ENCODE measurements at regions not wholly inside any gene's neighbourhood (a gene's known extent, or its start where the extent isn't known, plus 50 kb on each side); places are given as distances from the start of the nearest gene placed in this dataset.

GRCh38 chr6:14785493-14785790, 460.4 kb upstream of the JARID2 start:
- DNase-seq, result no peak

GRCh38 chr6:14786008-14786407, 459.9 kb upstream of the JARID2 start:
- no peak for DNase-seq

- DNase-seq, result no peak
These were observed 459.4 kb upstream of the JARID2 start for GRCh38 chr6:14786455-14786854.

GRCh38 chr6:14787250-14787649, 458.6 kb upstream of the JARID2 start:
- DNase-seq, result no peak

GRCh38 chr6:14787677-14788076, 458.2 kb upstream of the JARID2 start:
- no peak for DNase-seq

GRCh38 chr6:14789996-14790395, 455.9 kb upstream of the JARID2 start:
- no peak for DNase-seq

GRCh38 chr6:14790976-14791375, 454.9 kb upstream of the JARID2 start:
- no peak for DNase-seq

GRCh38 chr6:14791526-14791925, 454.3 kb upstream of the JARID2 start:
- DNase-seq, result no peak

GRCh38 chr6:14792118-14792955, 453.5 kb upstream of the JARID2 start:
- DNase-seq, result peak; percentile 7

- DNase-seq, result no peak
These were observed 450.4 kb upstream of the JARID2 start for GRCh38 chr6:14795451-14795850.

GRCh38 chr6:14796974-14797762, 448.7 kb upstream of the JARID2 start:
- DNase-seq, result no peak

- DNase-seq, result no peak
These were observed 447.8 kb upstream of the JARID2 start for GRCh38 chr6:14797875-14798593.

GRCh38 chr6:14798594-14798982, 447.3 kb upstream of the JARID2 start:
- no peak for DNase-seq

- DNase-seq, result no peak
These were observed 446.8 kb upstream of the JARID2 start for GRCh38 chr6:14798996-14799588.

- no peak for DNase-seq
These were observed 445.9 kb upstream of the JARID2 start for GRCh38 chr6:14799928-14800327.

GRCh38 chr6:14802514-14803160, 443.2 kb upstream of the JARID2 start:
- DNase-seq, result no peak

- DNase-seq, result no peak
These were observed 441.7 kb upstream of the JARID2 start for GRCh38 chr6:14804001-14804784.

GRCh38 chr6:14804785-14805210, 441.1 kb upstream of the JARID2 start:
- no peak for DNase-seq

- no peak for DNase-seq
These were observed 439.8 kb upstream of the JARID2 start for GRCh38 chr6:14806101-14806500.

GRCh38 chr6:14807130-14807529, 438.7 kb upstream of the JARID2 start:
- no peak for DNase-seq

GRCh38 chr6:14807971-14808370, 437.9 kb upstream of the JARID2 start:
- no peak for DNase-seq

- DNase-seq, result no peak
These were observed 435.8 kb upstream of the JARID2 start for GRCh38 chr6:14810021-14810420.
